H54 (cell line): ENCODE measurements at regions not wholly inside any gene's neighbourhood (a gene's known extent, or its start where the extent isn't known, plus 50 kb on each side); places are given as distances from the start of the nearest gene placed in this dataset.
"Not testable (repeated sequence)": the region's sequence is repeated elsewhere in the genome, so short reads cannot be mapped to it uniquely, and the experiment has no call there.

ENCODE experiments used
- DNase-seq: peaks from one replicate; pipeline ENCODE4 v3.0.0; 2011; ENCODE audit warnings: low spot score, mixed read lengths; ENCODE audit not compliant: insufficient read length
- FAIRE-seq: peaks from 3 replicates; lab custom pipeline; 2011; peaks lifted over from hg19 to GRCh38; lab: Jason Lieb, UNC
- POLR2A ChIP-seq: IDR thresholded peaks from 2 replicates; pipeline ENCODE4 v1.6.1; 2011; ENCODE audit warnings: low read depth, mild to moderate bottlenecking, low read length

DNA sequence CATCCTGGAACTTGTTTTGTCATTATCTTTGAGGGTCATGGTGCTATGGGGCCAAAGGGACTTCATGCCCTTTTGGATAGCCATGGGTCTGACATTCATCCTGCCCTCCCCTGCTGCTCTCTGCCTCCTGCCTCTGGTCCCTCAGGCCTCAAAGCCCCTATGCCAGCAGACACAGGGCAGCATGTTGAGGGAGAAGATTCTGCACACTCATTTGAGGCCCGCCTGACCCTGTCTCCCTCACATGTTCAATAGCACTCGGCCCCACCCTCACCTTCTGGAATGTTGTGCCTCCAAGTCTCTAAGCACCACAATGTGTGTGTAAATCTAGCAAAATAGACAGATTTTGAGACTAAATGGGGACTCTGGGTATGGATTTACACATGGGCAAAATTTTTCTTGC lies 178.7 kb upstream of the ANKRD28 start:
- FAIRE-seq = no peak
- no peak for TF ChIP-seq POLR2A
- DNase-seq = no peak

DNA sequence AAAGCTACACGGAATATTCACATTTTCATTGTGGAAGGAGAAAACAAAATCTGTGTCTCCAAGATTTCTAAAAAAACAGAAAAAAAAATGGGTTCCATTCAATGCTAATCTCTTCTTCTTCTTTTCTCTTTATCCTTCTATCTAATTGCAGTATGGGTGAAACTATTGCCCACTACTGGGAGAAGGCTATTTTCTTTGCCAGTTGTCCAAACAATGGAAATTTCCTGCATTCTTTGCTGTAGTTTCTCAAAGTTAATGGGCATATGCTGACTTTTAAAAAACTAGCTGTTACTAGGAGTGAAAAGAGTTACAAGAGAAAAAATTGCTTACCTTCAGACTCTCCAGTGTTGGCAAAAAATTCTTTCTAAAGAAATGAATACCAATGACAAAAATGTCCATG lies 179.3 kb upstream of the ANKRD28 start:
- no peak for DNase-seq
- FAIRE-seq = no peak
- TF ChIP-seq POLR2A = no peak

DNA sequence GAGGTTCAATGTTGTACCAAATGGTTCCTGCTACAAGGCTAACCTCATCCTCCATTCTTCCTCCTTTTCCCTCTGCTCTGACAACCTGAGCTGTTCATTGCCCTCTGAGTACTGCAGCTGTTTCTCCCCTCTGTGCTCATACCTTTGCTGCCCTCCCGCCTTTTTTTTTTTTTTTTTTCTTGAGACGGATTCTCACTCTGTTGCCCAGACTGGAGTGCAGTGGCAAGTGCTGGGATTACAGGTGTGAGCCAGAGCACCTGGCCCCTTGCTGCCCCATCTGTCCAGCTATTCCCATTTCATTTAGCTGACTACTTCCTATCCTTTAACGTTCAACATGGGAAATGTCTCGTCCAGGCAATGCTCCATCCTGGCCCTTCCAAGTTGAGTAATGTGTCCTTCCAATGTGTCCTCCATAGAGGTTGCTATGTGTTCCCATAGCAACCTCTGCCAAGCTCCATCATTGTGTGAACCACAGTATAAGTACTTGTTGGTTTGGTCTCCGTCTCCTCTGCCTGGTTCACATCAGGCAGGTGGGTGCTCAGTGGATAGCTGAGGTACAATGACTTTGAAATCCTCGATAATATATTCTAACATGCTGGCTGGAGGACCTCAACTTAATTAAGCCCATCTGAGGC lies 179.9 kb upstream of the ANKRD28 start:
- DNase-seq = no peak
- TF ChIP-seq POLR2A = no peak
- FAIRE-seq = no peak

DNA sequence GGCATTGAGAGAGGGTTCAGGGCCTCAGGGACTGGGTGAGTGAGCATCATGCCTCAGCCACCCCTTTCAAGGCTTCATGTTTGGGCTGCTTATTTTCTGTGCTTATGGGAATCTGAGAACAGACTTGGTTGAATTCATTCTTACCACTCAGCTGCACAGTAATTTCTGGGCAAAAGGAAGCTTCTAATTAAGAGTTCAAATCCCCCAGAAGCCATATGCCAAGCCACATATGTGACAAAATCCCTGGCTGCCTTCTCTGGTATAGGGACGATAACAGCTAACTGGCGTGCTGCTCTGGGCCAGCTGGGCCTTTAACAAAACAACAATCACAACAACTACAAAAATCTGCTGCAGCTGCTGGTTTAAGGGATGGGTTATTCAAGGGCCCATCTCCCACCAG lies 181.0 kb upstream of the ANKRD28 start:
- FAIRE-seq (no peak), DNase-seq (no peak)
- TF ChIP-seq POLR2A = no peak

DNA sequence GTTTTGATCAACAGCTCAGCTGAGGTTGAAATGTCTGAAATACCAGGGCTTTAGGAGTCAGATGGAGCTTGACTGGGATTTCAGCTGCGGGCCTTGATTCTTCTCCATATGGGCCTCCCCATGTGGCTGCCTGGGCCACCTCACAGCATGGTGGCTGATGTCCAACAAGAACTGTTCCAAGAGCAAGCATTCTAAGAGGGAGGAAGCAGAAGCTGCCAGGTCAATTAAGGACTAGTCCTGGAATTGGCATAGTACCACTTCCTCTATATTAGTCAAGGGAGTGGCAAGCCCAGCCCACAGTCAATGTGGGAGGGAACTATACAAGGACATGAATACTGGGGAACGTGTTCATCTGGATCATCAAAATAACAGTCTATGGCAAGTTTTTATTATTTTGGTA lies 181.7 kb upstream of the ANKRD28 start:
- no peak for DNase-seq
- no peak for TF ChIP-seq POLR2A
- FAIRE-seq = no peak

DNA sequence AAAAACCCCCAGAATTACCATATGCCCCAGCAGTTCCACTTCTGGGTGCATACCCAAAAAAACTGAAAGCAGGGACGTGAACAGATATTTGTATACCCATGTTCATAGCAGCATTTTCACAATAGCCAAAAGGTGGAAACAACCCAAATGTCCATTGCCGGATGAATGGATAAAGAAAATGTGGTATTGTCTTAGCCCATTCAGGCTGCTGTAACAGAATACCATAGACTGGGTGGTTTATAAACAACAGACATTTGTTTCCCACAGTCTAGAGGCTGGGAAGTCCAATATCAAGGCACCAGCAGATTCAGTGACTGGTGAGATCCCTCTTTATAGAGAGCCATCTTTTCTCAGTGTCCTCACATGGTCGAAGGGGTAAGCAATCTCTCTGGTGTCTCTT lies 182.1 kb upstream of the ANKRD28 start:
- DNase-seq (no peak), FAIRE-seq (no peak)
- TF ChIP-seq POLR2A = no peak

DNA sequence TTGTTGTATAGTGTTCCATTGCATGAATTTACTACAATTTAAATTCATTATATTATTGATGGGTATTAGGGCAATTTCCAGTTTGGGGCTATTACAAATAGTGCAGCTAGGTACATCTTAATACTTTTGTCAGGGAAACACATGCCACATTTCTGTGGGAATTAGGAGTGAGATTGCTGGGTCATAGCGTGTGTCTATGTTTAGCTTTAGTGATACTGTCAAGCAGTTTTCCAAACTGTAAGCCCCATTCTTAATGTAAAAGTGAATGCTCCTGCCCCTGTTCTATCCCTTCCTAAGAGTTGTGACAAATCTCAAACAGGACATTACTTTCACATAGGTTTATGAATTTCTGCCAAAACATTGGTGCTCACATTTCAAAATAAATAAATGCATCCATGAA lies 184.5 kb upstream of the ANKRD28 start:
- no peak for FAIRE-seq
- no peak for TF ChIP-seq POLR2A
- no peak for DNase-seq

DNA sequence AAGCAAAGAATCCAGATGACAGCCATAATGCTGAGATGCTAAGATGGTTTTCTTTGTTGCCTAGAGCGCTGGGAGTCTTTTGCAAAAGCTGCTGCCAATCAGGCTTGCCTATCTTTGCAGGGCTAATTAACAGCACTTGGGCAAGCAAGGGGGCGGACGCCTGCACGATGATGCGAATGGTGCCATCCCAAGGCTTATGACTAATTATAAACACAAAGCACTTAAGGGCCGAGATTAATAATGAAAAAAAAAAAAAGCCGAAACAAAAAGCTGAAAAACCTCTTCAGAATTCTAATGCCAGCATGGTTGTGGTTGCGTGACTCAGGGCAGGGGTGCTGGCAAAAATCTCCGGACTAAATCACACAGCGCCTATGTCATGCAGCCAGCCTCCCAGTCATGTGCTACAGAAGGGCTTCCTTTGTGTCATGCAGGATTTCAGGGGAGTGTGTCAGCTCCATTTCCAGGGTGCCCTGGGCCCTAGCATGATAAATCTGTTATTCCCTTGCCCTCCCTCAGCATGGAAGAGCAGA lies 185.0 kb upstream of the ANKRD28 start:
- FAIRE-seq (peak; percentile 98), DNase-seq (peak; percentile 74)
- no peak for TF ChIP-seq POLR2A

DNA sequence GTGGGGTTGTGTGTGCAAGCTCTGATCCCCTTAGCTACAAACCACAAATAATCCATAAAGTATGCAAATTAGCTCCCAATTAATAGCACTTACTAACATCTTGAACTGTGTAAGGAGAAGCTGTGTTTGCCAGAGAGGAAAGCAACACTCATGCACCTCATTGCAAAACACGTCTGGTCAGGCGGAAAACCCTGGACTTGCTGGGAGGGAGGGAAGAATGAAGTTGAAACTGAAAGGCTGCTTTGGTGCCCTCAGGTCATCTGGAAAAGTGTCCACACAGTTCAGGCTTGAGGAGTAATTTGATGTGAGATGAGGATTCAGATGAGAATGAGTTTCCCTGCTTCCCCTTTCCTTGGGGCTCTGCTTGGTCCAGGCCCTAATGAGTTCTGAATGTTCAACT lies 185.5 kb upstream of the ANKRD28 start:
- no peak for TF ChIP-seq POLR2A
- DNase-seq = peak; percentile 30
- no peak for FAIRE-seq

DNA sequence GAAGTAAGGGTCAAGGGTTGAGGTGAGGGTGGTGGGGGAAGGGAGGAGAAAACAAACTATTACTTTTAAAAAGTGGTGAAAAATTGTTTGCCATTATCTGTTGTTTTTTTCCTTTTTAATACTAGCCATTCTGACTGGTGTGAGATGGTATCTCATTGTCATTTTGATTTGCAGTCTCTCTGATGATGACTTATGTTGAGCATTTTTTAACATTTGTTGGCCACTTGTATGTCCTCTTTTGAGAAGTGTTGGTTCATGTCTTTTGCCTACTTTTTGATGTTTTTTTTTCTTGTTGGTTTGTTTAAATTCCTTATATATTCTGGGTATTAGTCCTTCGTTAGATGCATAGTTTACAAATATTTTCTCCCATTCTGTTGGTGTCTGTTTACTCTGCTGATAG lies 185.9 kb upstream of the ANKRD28 start:
- DNase-seq (no peak), FAIRE-seq (no peak)
- no peak for TF ChIP-seq POLR2A

DNA sequence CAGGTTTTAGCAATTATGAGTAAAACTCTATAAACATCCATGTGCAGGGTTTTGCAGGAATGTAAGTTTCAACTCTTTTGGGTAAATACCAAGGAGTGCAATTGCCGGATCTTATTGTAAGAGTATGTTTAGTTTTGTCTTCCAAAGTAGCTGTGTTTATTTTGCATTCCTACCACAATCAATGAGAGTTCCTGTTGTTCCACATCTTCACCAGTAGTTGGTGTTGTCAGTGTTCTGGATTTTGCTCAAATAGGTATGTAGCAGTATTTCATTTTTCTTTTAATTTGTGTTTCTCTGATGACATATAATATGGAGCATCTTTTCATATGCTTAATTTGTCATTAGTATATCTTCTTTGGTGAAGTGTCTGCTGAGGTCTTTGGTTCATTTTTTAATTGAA lies 185.1 kb upstream of the GALNT15 start:
- no peak for TF ChIP-seq POLR2A
- FAIRE-seq (no peak), DNase-seq (no peak)

DNA sequence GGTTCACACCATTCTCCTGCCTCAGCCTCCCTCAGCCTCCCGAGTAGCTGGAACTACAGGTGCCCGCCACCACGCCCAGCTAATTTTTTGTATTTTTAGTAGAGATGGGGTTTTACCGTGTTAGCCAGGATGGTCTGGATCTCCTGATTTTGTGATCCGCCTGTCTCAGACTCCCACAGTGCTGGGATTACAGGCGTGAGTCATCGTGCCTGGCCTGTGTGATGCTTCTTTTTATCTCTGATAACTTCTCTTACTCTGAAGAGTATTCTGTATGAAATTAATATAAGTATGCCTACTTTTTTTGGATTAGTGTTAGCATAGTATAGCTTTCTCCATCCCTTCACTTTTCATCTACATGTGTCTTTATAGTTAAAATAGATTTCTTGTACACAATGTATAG lies 180.8 kb upstream of the GALNT15 start:
- not testable (repeated sequence) for DNase-seq, FAIRE-seq

DNA sequence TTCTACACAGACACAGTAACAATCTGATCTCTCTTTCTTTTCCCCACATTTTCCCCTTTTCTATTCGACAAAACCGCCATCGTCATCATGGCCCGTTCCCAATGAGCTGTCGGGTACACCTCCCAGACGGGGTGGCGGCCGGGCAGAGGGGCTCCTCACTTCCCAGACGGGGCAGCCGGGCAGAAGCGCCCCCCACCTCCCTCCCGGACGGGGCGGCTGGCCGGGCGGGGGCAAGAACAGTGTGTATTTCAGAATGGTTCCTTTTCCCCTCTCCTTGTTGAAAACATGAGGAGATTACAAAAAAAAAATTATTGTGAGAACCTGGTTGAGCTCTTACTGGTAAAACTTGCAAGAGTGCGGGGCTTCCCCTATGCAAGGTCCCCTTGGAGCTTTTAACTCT lies 178.0 kb upstream of the GALNT15 start:
- DNase-seq, FAIRE-seq: not testable (repeated sequence)

DNA sequence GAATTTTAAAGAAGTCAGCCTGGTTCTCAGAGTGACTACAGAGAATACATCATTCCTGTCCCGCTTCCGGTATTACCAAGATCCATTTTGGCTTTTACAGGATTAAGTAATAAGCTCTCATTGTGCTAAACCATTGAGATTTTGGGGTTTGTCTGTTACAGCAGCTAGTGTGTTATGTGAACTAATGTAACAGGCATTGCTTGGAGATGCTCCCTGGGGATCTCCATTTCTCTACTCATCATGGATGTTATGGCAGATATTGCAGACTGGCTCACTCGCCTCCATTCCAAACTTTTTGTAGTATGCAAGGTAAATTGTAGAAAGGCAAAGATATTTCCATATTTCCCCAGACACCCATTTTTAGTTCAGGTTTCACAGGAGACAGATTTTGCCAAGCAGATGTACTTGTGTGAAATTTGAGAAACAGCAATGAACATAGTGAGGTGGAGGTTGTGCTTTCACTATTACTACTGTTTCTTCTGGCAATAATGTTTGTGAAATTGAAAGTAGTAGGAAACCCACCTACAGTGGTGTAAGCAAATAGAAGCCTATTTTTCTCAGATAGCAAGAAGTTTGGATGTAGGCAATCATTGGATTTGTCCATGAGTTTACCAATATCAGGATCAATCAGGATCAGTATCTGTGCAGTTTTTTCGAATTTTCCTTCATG lies 177.1 kb upstream of the GALNT15 start:
- no peak for TF ChIP-seq POLR2A
- no peak for DNase-seq
- peak; percentile 20 for FAIRE-seq

DNA sequence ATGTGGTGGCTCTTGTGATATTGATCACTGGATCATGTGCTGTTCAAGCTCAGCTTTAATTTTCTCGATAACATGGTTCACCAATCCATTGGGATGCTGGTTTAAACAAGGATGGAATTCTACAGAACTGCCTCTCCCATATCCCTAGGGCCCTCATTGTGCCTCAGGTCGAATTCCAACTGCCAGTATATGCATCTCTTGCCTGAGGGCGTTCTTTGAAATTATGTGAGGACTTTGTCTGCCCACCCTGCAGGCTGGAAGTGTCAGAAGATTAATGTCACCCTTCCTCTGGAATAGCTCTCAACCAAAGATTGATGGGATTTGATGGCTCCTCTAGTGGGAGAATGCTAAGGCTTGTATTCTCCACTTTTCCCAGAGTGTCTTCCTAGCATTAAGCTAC lies 175.6 kb upstream of the GALNT15 start:
- FAIRE-seq = no peak
- no peak for DNase-seq
- TF ChIP-seq POLR2A = no peak
